Pons (tissue), 1 donor: ENCODE measurements at regions not wholly inside any gene's neighbourhood (a gene's known extent, or its start where the extent isn't known, plus 50 kb on each side); places are given as distances from the start of the nearest gene placed in this dataset.

Source experiments
- DNase-seq: peaks from one replicate; pipeline ENCODE4 v3.0.0-alpha.2; 2016; ENCODE audit warnings: low spot score

GRCh38 chr4:178595500-178596138 lies 1153.4 kb upstream of the AGA start:
- DNase-seq: no peak

- DNase-seq: no peak
Measured at GRCh38 chr4:178598672-178599071, 1156.4 kb upstream of the AGA start.

GRCh38 chr4:178599521-178599920 lies 1157.3 kb upstream of the AGA start:
- no peak for DNase-seq

- DNase-seq: no peak
Measured at GRCh38 chr4:178602833-178603232, 1160.6 kb upstream of the AGA start.

GRCh38 chr4:178611062-178611461 lies 1168.8 kb upstream of the AGA start:
- DNase-seq: no peak

- DNase-seq: no peak
Measured at GRCh38 chr4:178612733-178613132, 1170.5 kb upstream of the AGA start.

GRCh38 chr4:178632415-178632814 lies 1190.2 kb upstream of the AGA start:
- no peak for DNase-seq

GRCh38 chr4:178633263-178633662 lies 1191.0 kb upstream of the AGA start:
- no peak for DNase-seq

- no peak for DNase-seq
Measured at GRCh38 chr4:178664621-178665020, 1222.4 kb upstream of the AGA start.

- no peak for DNase-seq
Measured at GRCh38 chr4:178665916-178666315, 1223.7 kb upstream of the AGA start.

GRCh38 chr4:178671766-178672165 lies 1229.5 kb upstream of the AGA start:
- no peak for DNase-seq

GRCh38 chr4:178672512-178672911 lies 1230.3 kb upstream of the AGA start:
- DNase-seq: no peak

- no peak for DNase-seq
Measured at GRCh38 chr4:178681871-178682270, 1239.6 kb upstream of the AGA start.

GRCh38 chr4:178689926-178690325 lies 1247.7 kb upstream of the AGA start:
- no peak for DNase-seq

- no peak for DNase-seq
Measured at GRCh38 chr4:178693816-178694215, 1251.6 kb upstream of the AGA start.

- DNase-seq: no peak
Measured at GRCh38 chr4:178696515-178696914, 1254.3 kb upstream of the AGA start.

- DNase-seq: no peak
Measured at GRCh38 chr4:178712486-178712885, 1270.2 kb upstream of the AGA start.

GRCh38 chr4:178738026-178738425 lies 1295.8 kb upstream of the AGA start:
- DNase-seq: no peak

GRCh38 chr4:178745203-178745602 lies 1303.0 kb upstream of the AGA start:
- DNase-seq: no peak

GRCh38 chr4:178752954-178753525 lies 1310.8 kb upstream of the AGA start:
- no peak for DNase-seq

GRCh38 chr4:178778496-178778895 lies 1336.3 kb upstream of the AGA start:
- DNase-seq: no peak

- DNase-seq: no peak
Measured at GRCh38 chr4:178781779-178782178, 1339.5 kb upstream of the AGA start.

GRCh38 chr4:178784491-178784890 lies 1342.3 kb upstream of the AGA start:
- DNase-seq: peak; percentile 3

- no peak for DNase-seq
Measured at GRCh38 chr4:178789279-178789678, 1347.0 kb upstream of the AGA start.
